Activated CD4-positive, alpha-beta T cell treated with anti-CD3 and anti-CD28 coated beads, Interleukin-2, amount 10 ng/mL, durations not matched to agents 24 days and 14 days (primary cell): ENCODE measurements at regions not wholly inside any gene's neighbourhood (a gene's known extent, or its start where the extent isn't known, plus 50 kb on each side); places are given as distances from the start of the nearest gene placed in this dataset.

Experiments used
- DNase-seq: peaks from one replicate; pipeline ENCODE4 v3.0.0; 2022
- H3K27ac Mint-ChIP-seq: one replicate; pipeline ENCODE4 v1.8.0; 2022; ENCODE audit warnings: mild to moderate bottlenecking, mixed read lengths
- H3K27me3 Mint-ChIP-seq: one replicate; pipeline ENCODE4 v1.8.0; 2022; ENCODE audit warnings: mixed read lengths
- H3K36me3 Mint-ChIP-seq: one replicate; pipeline ENCODE4 v1.8.0; 2022; ENCODE audit warnings: low read depth, mild to moderate bottlenecking, mixed read lengths
- H3K4me1 Mint-ChIP-seq: one replicate; pipeline ENCODE4 v1.8.0; 2021; ENCODE audit warnings: mixed read lengths
- H3K4me3 Mint-ChIP-seq: one replicate; pipeline ENCODE4 v1.8.0; 2022; ENCODE audit warnings: mild to moderate bottlenecking, moderate library complexity, mixed read lengths
- H3K9me3 Mint-ChIP-seq: one replicate; pipeline ENCODE4 v1.8.0; 2021; ENCODE audit warnings: mixed read lengths
- intact Hi-C: fragments of 100-400 bp; cut with micrococcal nuclease; formaldehyde crosslinking; loops from one replicate; pipeline ENCODE4 v1.15.1; 2023

DNA sequence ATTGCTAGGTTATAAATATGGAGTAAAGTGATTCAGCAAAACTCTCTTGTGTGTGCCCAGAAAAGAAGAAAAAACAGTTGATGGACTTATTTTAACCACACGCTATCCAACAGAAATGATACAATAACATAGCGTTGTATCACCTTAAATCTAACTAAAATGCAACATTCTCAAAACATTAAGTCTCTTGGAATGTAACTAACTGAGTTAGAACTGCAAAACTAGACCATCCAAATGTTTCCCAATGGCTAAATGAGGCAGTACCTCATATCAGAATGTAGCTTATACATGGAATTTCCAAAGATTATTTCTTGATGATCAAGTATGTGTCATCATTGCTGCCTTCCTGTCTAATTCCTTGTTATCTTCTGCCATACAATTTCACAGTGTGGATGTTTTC is 187.9 kb downstream of the CNTN3 start:
- Mint-ChIP-seq H3K27ac (no peak overlapping the region), H3K4me3 (no peak overlapping the region), H3K9me3 (peaks cover 10% of the 10 kb centered on the region), H3K36me3 (no peaks in the 10 kb centered on the region), H3K27me3 (no peaks in the 10 kb centered on the region), H3K4me1 (no peaks in the 10 kb centered on the region)
- DNase-seq: no peak
- intact Hi-C loops: no loop called here

- intact Hi-C loops: no loop called here
Observed at GRCh38 chr3:74423867-74424266, 190.6 kb downstream of the CNTN3 start.

GRCh38 chr3:74420538-74421124 is 193.8 kb downstream of the CNTN3 start:
- no peak for DNase-seq
- Mint-ChIP-seq H3K4me3 (no peak overlapping the region), H3K27ac (no peak overlapping the region), H3K4me1 (no peaks in the 10 kb centered on the region), H3K9me3 (peaks cover 10% of the 10 kb centered on the region), H3K27me3 (no peaks in the 10 kb centered on the region), H3K36me3 (no peaks in the 10 kb centered on the region)
- intact Hi-C loops: no loop called here

More at GRCh38 chr3:74423867-74424266, 190.6 kb downstream of the CNTN3 start:
- H3K27me3 Mint-ChIP-seq: no peaks in the 10 kb centered on the region
- no peak overlapping the region for H3K4me3 Mint-ChIP-seq
- no peak for DNase-seq
- no peak overlapping the region for H3K27ac Mint-ChIP-seq
- H3K9me3 Mint-ChIP-seq: peaks cover 10% of the 10 kb centered on the region
- H3K36me3 Mint-ChIP-seq: no peaks in the 10 kb centered on the region
- no peaks in the 10 kb centered on the region for H3K4me1 Mint-ChIP-seq

GRCh38 chr3:74415731-74416130 is 198.7 kb downstream of the CNTN3 start:
- H3K4me1 Mint-ChIP-seq: no peaks in the 10 kb centered on the region
- no peak overlapping the region for H3K27ac Mint-ChIP-seq
- no peak for DNase-seq
- H3K9me3 Mint-ChIP-seq: no peaks in the 10 kb centered on the region
- H3K27me3 Mint-ChIP-seq: no peaks in the 10 kb centered on the region
- H3K36me3 Mint-ChIP-seq: no peaks in the 10 kb centered on the region
- no peak overlapping the region for H3K4me3 Mint-ChIP-seq
- intact Hi-C loops: no loop called here

- intact Hi-C loops: no loop called here
- H3K36me3 Mint-ChIP-seq: no peaks in the 10 kb centered on the region
- H3K27me3 Mint-ChIP-seq: no peaks in the 10 kb centered on the region
- H3K4me3 Mint-ChIP-seq: no peak overlapping the region
- DNase-seq: no peak
- H3K9me3 Mint-ChIP-seq: no peaks in the 10 kb centered on the region
- no peak overlapping the region for H3K27ac Mint-ChIP-seq
- H3K4me1 Mint-ChIP-seq: no peaks in the 10 kb centered on the region
Observed at GRCh38 chr3:74413547-74414241, 200.8 kb downstream of the CNTN3 start.

GRCh38 chr3:74410276-74410941 is 204.1 kb downstream of the CNTN3 start:
- intact Hi-C loops: no loop called here
- no peaks in the 10 kb centered on the region for H3K27me3 Mint-ChIP-seq
- no peaks in the 10 kb centered on the region for H3K9me3 Mint-ChIP-seq
- no peak overlapping the region for H3K4me3 Mint-ChIP-seq
- DNase-seq: no peak
- no peaks in the 10 kb centered on the region for H3K36me3 Mint-ChIP-seq
- no peak overlapping the region for H3K27ac Mint-ChIP-seq
- no peaks in the 10 kb centered on the region for H3K4me1 Mint-ChIP-seq

- Mint-ChIP-seq H3K27me3 (no peaks in the 10 kb centered on the region), H3K4me3 (no peak overlapping the region), H3K9me3 (no peaks in the 10 kb centered on the region), H3K27ac (no peak overlapping the region), H3K36me3 (no peaks in the 10 kb centered on the region), H3K4me1 (no peaks in the 10 kb centered on the region)
- no peak for DNase-seq
- intact Hi-C loops: no loop called here
Observed at GRCh38 chr3:74409066-74409465, 205.4 kb downstream of the CNTN3 start.

GRCh38 chr3:74403307-74403706 is 211.2 kb downstream of the CNTN3 start:
- intact Hi-C loops: no loop called here
- no peak for DNase-seq
- no peak overlapping the region for H3K27ac Mint-ChIP-seq
- no peak overlapping the region for H3K4me3 Mint-ChIP-seq
- H3K4me1 Mint-ChIP-seq: no peaks in the 10 kb centered on the region
- no peaks in the 10 kb centered on the region for H3K9me3 Mint-ChIP-seq
- H3K27me3 Mint-ChIP-seq: no peaks in the 10 kb centered on the region
- H3K36me3 Mint-ChIP-seq: no peaks in the 10 kb centered on the region

DNA sequence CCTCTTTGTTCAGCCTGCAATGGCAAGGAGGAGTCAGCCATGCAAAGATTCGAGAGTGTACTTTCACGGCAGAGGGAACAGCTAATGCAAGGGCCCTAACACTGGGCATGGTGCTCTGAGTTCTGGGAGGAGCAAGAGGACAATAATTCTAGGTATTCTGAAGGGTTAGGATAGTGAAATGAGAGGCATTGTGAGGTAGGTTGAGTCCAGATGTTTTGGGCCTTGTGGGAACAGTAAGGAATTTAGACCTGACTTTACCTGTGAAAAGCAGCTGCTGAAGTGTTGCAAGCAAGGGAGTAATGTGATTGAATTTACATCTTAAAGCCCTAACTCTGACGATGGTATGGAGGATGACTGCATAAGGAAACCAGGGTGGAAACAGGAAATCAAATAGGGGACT is 211.6 kb downstream of the CNTN3 start:
- intact Hi-C loops: no loop called here
- Mint-ChIP-seq H3K27ac (no peak overlapping the region), H3K4me3 (no peak overlapping the region), H3K4me1 (no peaks in the 10 kb centered on the region), H3K9me3 (no peaks in the 10 kb centered on the region), H3K27me3 (no peaks in the 10 kb centered on the region), H3K36me3 (no peaks in the 10 kb centered on the region)
- no peak for DNase-seq

- peaks cover 18% of the 10 kb centered on the region for H3K9me3 Mint-ChIP-seq
- intact Hi-C loops: no loop called here
- no peak overlapping the region for H3K27ac Mint-ChIP-seq
- no peak overlapping the region for H3K4me3 Mint-ChIP-seq
- no peaks in the 10 kb centered on the region for H3K27me3 Mint-ChIP-seq
- no peaks in the 10 kb centered on the region for H3K4me1 Mint-ChIP-seq
- no peaks in the 10 kb centered on the region for H3K36me3 Mint-ChIP-seq
- DNase-seq: no peak
Observed at GRCh38 chr3:74393426-74393825, 221.0 kb downstream of the CNTN3 start.

DNA sequence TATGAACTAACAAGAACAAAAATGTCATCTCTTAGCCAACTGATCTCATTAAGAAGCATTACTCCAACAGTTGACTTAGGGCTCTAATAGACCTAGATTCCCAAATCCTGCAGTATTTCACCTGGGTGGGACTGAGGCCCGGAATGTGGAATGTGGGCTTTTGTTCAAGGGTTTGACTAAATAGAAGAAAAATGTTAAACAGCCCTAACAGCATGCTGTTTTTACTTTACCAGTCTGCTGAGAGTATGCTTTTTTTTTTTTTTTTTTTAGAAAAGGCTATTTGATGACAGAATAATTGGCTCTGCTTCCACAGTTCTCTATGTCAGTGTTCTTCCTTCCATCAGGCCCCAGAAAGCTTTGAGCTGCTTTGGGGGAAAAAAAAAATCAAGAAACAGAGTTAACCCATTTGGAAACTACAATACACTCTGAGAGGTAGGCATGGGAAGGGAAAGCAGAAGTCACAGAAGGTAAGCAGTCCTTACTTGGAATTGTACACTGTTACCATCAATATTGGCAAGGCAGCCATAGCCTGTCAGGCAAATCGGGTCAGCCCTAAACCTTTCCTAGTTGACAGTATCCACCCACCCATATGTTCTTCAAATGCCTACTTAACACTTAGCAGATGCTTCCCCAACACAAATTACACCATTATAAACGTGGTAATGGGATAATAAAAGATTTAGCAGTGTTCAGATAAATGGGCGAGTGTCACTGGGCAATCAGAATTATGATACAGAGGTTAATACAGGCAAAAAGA is 224.2 kb downstream of the CNTN3 start:
- DNase-seq: no peak

GRCh38 chr3:74387111-74387735 is 227.2 kb downstream of the CNTN3 start:
- Mint-ChIP-seq H3K27me3 (no peaks in the 10 kb centered on the region), H3K9me3 (peaks cover 3% of the 10 kb centered on the region), H3K4me1 (no peaks in the 10 kb centered on the region), H3K4me3 (no peak overlapping the region), H3K27ac (no peak overlapping the region), H3K36me3 (no peaks in the 10 kb centered on the region)
- no peak for DNase-seq
- intact Hi-C loops: no loop called here

More for the DNA sequence above, 224.2 kb downstream of the CNTN3 start:
- H3K36me3 Mint-ChIP-seq: no peaks in the 10 kb centered on the region
- H3K9me3 Mint-ChIP-seq: peaks cover 5% of the 10 kb centered on the region
- intact Hi-C loops: no loop called here
- H3K27ac Mint-ChIP-seq: no peak overlapping the region
- no peaks in the 10 kb centered on the region for H3K4me1 Mint-ChIP-seq
- H3K4me3 Mint-ChIP-seq: no peak overlapping the region
- H3K27me3 Mint-ChIP-seq: no peaks in the 10 kb centered on the region

DNA sequence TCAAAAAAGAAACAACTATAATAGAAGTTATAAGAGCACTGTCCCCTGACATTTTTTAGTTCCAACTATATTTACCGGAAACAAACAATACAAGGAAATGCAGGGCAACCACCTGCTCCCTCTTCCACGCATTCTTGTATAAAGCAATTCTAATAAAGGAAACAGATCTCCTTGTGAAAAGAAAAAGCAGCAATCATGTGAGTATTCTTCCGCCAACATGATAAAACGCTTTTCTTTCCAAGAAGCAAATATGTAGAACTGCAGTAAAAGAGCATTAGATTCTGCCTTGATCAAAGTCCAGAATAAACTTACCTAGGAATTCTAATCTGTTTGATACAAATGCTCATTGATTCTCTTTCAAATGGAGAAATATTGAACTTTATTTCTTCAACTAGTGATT is 230.3 kb downstream of the CNTN3 start:
- Mint-ChIP-seq H3K4me3 (no peak overlapping the region), H3K36me3 (no peaks in the 10 kb centered on the region), H3K27me3 (no peaks in the 10 kb centered on the region), H3K4me1 (no peaks in the 10 kb centered on the region), H3K27ac (no peak overlapping the region), H3K9me3 (peaks cover 4% of the 10 kb centered on the region)
- no peak for DNase-seq
- intact Hi-C loops: no loop called here

- intact Hi-C loops: no loop called here
- Mint-ChIP-seq H3K36me3 (no peaks in the 10 kb centered on the region), H3K27ac (no peak overlapping the region), H3K27me3 (no peaks in the 10 kb centered on the region), H3K9me3 (peaks cover 4% of the 10 kb centered on the region), H3K4me3 (no peak overlapping the region), H3K4me1 (no peaks in the 10 kb centered on the region)
- DNase-seq: no peak
Observed at GRCh38 chr3:74377669-74378068, 236.8 kb downstream of the CNTN3 start.
